ENCODE measurements at regions not wholly inside any gene's neighbourhood (a gene's known extent, or its start where the extent isn't known, plus 50 kb on each side); places are given as distances from the start of the nearest gene placed in this dataset.

- TF ChIP-seq TCF7 (CRISPR knock-in tag; IDR thresholded peaks at IDR 0.05; ENCODE audit: low read depth), result no peak
- no peak for TF ChIP-seq TEAD4 (CRISPR knock-in tag; IDR thresholded peaks at IDR 0.05)
- no peak for TF ChIP-seq PRRX2 (CRISPR knock-in tag; IDR thresholded peaks at IDR 0.05)
- no peak for TF ChIP-seq USF1 (CRISPR knock-in tag; IDR thresholded peaks at IDR 0.05)
Observed at GRCh38 chr2:220277445-220277975, 650.1 kb downstream of the SLC4A3 start (continued).

- Mint-ChIP-seq H3K36me3 (no peaks in the 10 kb centered on the region), H3K27ac (no peak overlapping the region), H3K27me3 (ENCODE audit: low read depth) (no peaks in the 10 kb centered on the region), H3K9me3 (peaks cover 3% of the 10 kb centered on the region), H3K4me3 (no peak overlapping the region), H3K4me1 (peaks cover 2% of the 10 kb centered on the region)
- ChIA-PET CTCF (no interaction called here), POLR2A (no interaction called here)
- DNase-seq (ENCODE audit: low spot score) (no peak), ATAC-seq (no peak)
- TF ChIP-seq CREB1 (CRISPR knock-in tag; IDR thresholded peaks at IDR 0.05), result no peak
- TF ChIP-seq ATF1 (CRISPR knock-in tag; IDR thresholded peaks at IDR 0.05), result no peak
- TF ChIP-seq ATF2 (CRISPR knock-in tag; IDR thresholded peaks at IDR 0.05; ENCODE audit: borderline replicate concordance, low read depth), result no peak
Observed at GRCh38 chr2:220278022-220278421, 650.6 kb downstream of the SLC4A3 start.

- POLR2A ChIA-PET, result no interaction called here
Observed at GRCh38 chr2:220279372-220279771, 651.9 kb downstream of the SLC4A3 start.

More at GRCh38 chr2:220279372-220279771, 651.9 kb downstream of the SLC4A3 start:
- TF ChIP-seq FOXP1 (CRISPR knock-in tag; IDR thresholded peaks at IDR 0.05; ENCODE audit: borderline replicate concordance) (no peak), FOXJ3 (CRISPR knock-in tag; IDR thresholded peaks at IDR 0.05; ENCODE audit: borderline replicate concordance) (no peak), ZNF232 (CRISPR knock-in tag; IDR thresholded peaks at IDR 0.05) (no peak), KAT7 (CRISPR knock-in tag; IDR thresholded peaks at IDR 0.05; ENCODE audit: borderline replicate concordance) (no peak), HMGA2 (CRISPR knock-in tag; IDR thresholded peaks at IDR 0.05) (no peak), HMGXB4 (CRISPR knock-in tag; IDR thresholded peaks at IDR 0.05) (no peak), ZNF138 (CRISPR knock-in tag; conservative IDR thresholded peaks at IDR 0.05) (no peak), ZNF396 (CRISPR knock-in tag; IDR thresholded peaks at IDR 0.05; ENCODE audit: borderline replicate concordance) (no peak), CBFB (CRISPR knock-in tag; IDR thresholded peaks at IDR 0.05; ENCODE audit: low read depth) (no peak), NR1H2 (CRISPR knock-in tag; IDR thresholded peaks at IDR 0.05) (no peak), RELA (CRISPR knock-in tag; IDR thresholded peaks at IDR 0.05; ENCODE audit: borderline replicate concordance) (no peak), IRF1 (CRISPR knock-in tag; IDR thresholded peaks at IDR 0.05) (no peak), ZNF263 (CRISPR knock-in tag; IDR thresholded peaks at IDR 0.05; ENCODE audit: low read depth) (no peak), ZSCAN18 (CRISPR knock-in tag; IDR thresholded peaks at IDR 0.05) (no peak), MYBL2 (CRISPR knock-in tag; IDR thresholded peaks at IDR 0.05) (no peak), CREM (CRISPR knock-in tag; IDR thresholded peaks at IDR 0.05) (no peak), ELF4 (CRISPR knock-in tag; IDR thresholded peaks at IDR 0.05; ENCODE audit: low read depth) (no peak), JAZF1 (CRISPR knock-in tag; IDR thresholded peaks at IDR 0.05) (no peak)
- Mint-ChIP-seq H3K27me3 (ENCODE audit: low read depth) (no peaks in the 10 kb centered on the region), H3K4me3 (no peak overlapping the region), H3K36me3 (no peaks in the 10 kb centered on the region), H3K27ac (no peak overlapping the region), H3K4me1 (no peaks in the 10 kb centered on the region), H3K9me3 (peaks cover 3% of the 10 kb centered on the region)
- DNase-seq (ENCODE audit: low spot score), result no peak
- no peak for ATAC-seq
- CTCF ChIA-PET, result no interaction called here

All from WTC11 (cell line).